CD4-positive, alpha-beta T cell treated with Interleukin-17A for 1 hour (primary cell): ENCODE measurements at regions not wholly inside any gene's neighbourhood (a gene's known extent, or its start where the extent isn't known, plus 50 kb on each side); places are given as distances from the start of the nearest gene placed in this dataset.

Source experiments
- DNase-seq: peaks from one replicate; pipeline ENCODE4 v3.0.0-alpha.2; 2020

- DNase-seq = no peak
Measured at GRCh38 chr17:77670173-77670572, 288.3 kb upstream of the TNRC6C start.

DNA sequence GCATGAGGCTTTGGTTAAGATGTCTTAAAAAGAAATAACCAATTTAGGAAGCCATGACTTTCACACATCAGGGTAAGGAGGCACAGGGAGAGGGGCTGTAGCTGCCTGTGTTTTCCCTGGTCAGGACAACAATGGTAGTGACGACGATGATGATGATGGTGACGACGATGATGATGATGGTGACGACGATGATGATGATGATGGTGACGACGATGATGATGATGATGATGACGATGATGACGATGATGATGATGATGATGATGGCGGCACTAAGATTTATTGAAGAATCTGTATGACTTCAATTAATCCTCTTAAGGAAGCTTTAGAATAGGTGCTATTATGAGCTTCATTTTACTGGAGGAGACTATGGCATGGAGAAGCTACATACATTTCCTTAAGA is 284.1 kb upstream of the TNRC6C start:
- no peak for DNase-seq

- DNase-seq = no peak
Measured at GRCh38 chr17:77675411-77675810, 283.1 kb upstream of the TNRC6C start.

DNA sequence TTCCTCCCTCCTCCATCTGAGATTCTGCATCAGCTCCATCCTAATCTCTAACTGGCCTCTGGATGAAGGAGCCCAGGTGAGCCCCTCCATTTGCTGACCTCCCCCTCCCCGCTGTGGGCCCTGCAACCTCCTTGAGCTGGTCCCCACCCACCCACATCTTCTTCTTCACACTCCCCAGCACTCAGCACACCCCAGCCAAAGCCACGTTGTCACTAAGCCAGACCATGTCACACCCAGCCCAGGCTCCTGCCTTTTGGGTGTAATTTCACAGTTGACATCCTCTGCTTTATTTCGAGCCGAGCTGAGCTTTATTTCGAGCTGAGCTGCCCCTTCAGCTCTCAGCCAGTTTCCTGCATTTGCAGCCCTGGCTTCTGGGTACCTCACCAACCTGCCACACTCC is 282.7 kb upstream of the TNRC6C start:
- no peak for DNase-seq

DNA sequence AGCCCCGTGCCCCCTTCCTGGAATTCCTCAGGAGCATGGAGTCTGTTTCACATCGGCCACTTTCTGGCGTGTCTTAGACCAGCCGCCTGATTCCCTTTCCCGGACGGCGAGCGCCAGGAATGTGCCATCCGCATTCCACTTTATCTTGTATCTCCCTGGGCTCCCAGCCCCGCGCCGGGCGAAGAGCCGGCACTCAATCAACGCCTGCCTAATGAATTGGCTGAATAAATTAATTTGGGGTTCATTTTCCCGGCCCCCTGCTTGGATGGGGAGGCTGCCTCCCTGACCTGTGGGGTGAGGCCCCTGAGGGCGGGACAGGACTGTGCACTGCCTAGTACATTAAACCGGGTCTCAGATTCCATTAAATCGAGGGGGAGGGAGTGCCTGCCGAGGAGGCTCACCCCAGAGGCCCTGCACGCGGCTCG is 282.3 kb upstream of the TNRC6C start:
- no peak for DNase-seq

DNA sequence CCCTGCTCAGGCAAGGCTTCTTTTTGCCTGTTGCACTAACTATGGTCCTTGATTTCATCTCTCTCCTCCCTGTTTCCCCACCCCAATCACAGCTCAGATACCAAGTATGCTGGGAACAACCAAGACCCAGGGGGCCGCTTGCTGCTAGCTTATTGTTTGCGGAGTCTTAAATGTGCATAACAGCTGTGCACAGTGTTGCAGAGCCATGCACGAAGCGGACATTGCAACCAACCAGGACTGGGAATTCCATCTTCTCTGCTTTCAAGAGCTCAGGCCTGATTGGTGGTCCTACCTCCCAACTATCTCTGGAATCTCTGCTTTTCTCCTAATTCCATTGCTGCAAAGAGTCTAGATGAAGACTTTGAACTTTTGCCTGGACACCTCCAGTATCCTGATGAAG is 281.3 kb upstream of the TNRC6C start:
- DNase-seq = no peak

- DNase-seq = no peak
Measured at GRCh38 chr17:77677630-77678029, 280.9 kb upstream of the TNRC6C start.

DNA sequence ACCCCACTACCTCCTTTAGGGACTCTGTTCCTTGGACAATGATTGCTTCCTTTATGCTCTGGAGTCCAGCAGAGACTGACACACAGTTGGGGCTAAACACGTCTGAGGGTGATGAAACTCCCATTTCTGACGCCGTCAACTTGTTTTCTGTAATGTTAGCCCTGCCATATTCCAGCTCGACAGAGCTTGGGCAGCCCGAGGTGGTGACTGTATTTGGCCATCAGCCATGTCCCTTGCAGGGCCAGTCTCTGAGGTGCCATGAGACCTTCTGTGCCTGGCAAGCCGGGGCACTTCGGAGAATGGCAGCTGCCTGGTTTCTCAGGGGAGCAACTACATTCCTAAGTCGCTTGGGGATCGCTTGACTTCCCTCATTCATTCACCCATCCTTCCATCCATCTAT is 278.9 kb upstream of the TNRC6C start:
- DNase-seq = no peak

DNA sequence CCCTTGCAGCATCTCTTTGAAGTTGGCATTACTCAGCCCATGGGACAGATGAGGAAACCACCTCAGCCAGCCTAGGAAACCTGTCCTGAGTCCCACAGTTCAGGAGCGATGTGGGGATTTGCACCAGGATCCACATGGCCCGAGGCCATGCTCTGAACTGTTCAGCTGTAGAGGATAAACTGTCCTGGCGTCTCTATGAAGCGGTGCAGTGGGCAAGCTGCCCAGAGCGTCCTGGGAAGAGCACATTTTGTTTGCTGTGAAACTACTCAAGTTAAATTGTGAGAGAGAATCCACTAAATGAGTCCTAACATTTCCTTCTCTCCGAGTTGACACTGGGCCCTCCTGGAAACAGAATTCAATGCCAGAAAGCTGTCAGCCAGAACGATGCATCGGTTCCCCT is 276.6 kb upstream of the TNRC6C start:
- DNase-seq = no peak

- DNase-seq = no peak
Measured at GRCh38 chr17:77684803-77685798, 273.4 kb upstream of the TNRC6C start.

- DNase-seq = no peak
Measured at GRCh38 chr17:77685881-77686486, 272.5 kb upstream of the TNRC6C start.

- no peak for DNase-seq
Measured at GRCh38 chr17:77686903-77687302, 271.6 kb upstream of the TNRC6C start.

DNA sequence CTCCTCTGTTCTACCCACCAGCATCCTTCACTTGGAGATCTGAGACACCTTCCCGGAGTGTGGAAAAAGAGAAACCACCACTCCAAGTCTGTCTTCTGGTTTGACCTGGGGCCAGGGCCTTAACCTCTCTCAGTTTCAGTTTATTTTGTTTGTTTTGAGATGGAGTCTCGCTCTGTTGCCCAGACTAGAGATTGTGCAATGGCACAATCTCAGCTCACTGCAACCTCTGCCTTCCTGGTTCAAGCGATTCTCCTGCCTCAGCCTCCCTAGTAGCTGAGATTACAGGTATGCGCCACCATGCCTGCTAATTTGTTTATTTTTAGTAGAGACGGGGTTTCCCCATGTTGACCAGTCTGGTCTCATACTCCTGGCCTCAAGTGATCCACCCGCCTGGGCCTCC is 271.1 kb upstream of the TNRC6C start:
- DNase-seq = no peak

DNA sequence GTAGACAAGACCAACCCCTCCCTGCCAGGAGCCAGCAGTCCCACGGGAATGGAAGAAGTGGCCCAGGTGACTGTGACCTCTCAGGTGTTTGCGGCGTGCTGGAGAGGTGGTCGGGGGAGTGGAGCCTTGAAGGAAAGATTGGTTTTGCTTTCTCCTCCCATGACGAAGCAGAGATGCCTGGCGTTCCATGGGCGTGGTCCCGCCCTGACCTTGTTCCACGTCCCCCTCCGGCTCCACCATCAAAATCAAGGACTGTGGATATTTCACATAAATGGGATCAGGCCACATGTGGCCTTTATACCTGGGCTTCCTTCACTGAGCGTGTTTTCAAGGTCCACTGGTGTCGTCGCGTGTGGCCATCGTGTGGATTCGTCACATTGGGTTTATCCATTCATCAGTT is 270.6 kb upstream of the TNRC6C start:
- DNase-seq = no peak

- no peak for DNase-seq
Measured at GRCh38 chr17:77688369-77688768, 270.1 kb upstream of the TNRC6C start.

DNA sequence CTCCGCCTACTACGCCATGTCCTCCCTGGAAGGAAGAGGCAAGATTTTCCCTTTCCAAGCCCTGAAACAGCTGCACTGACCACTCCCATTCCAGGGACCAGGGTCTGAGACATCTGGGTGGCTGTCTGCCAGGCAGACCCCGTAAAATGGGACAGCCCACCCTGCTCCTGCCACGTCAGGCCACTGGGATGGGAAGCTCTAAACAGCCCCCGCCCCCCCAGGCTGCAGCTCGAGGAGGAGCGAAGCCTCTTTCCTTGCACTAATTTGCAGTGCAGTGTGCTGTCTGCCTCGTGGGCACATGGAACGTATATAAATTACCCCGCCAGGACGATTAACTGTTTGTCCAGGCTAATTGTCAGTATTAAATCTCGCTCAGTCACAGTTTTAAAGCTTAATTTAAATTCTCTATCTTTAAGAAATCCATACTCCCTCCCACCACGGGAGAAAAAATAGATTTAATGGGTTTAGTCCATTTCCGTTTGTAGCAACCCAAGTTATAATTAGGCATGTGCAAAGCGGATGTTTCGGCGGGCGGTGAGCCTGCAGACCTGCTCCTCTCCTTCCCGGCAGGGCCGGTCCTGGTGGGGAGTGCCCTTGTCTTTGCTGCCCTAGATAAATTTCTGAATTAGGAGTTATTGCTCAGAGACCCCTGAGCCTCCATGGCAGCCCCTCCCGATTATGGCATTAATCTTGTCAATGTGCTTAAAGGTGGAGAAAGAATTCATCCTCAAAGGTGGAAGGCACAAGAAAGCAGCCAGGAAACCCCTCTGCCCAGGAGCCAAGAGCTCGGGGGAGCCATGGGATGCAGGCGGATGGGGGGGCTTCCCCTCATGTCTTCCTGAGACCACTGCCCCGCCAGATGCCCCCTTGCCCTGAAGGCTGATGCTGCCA is 268.0 kb upstream of the TNRC6C start:
- peak; percentile 24 for DNase-seq

DNA sequence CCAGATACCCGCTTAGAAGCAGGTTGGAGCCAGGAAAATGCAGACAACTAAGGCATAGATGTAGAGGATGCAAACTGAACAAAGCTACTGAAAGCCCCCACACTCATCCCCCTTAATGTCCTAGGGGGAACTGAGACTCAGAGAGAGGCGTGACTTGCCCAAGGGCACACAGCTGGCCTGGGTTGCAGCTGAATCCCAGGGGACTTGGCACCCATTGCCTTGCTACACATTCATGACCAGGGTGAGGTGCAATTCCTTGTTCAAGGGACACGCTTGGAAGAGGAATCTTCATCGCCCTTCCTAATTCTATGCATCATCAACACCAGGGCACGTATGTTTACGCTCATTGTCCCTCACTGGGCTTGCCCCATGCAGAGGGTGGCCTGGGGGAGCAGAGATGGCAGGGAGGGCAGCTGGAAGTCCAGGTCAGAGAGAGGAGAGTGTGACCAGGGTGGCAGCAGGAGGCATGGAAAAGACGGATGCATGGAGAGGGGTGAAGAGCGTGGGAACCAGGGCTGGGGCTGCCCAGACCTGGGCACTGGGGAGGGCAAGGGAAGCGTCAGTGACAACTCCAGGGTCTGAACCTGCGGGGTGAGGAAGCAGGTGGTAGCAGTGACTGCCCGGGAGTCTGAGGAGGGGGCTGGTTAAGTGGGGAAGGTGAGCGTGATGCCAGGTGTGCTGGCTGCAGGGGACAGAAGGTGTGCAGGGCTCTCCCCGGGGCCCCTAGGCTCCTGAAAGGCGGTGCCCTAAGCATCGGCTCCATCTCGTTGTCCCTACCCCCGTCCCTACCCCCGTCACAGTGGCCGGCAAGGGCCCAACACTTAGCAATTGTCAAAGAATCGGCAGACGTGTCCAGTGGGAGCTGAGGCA is 267.1 kb upstream of the TNRC6C start:
- DNase-seq = no peak

DNA sequence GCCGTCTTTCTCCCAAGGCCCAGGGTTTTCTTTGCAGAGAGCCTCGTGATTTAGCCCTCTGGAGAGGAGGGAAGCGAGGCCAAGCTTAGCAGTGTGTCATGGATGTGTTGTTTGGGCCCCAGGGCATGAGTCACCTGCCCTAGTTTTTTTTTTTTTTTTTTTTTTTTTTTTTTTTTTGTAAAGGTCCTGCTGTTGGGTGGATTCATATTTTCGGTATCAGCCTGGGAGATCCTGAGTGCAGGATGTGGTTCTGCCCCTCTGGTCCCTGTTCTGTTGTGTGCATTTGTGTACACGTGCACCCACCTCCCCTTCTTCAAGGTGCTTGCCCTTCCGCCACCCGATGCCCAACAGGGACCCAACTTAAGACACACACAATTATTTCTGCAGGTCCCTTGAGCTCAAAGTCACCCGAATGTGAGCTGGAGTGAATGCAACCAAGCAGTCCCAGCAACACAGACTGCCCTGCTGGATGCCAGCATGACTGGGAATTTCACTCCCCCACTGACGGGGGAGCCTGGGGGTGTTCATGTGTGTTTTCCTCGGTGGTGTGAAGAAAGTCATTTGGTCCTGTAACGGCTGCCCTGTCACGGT is 265.8 kb upstream of the TNRC6C start:
- peak; percentile 33 for DNase-seq

DNA sequence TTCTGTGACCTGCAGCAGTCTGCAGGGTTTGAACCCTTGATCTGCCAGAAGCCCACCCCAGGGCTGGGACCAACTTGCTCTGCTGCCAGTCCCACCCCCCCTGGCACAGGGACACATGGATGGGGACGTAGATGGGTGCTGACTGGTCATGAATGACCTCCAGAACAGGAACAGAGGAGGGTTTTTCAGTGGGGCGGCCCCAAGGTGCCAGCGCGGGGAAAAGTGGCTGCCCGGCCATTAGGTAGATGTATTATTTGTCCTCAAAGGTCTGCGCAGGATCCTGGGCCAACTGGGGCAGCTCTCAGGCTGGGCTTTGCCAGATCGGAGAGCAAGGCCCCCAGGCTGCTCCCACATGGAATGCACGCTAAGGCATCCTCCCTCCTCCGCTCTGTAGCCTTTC is 265.2 kb upstream of the TNRC6C start:
- no peak for DNase-seq

GRCh38 chr17:77693776-77694175 is 264.7 kb upstream of the TNRC6C start:
- DNase-seq = no peak

GRCh38 chr17:77694391-77695363 is 263.8 kb upstream of the TNRC6C start:
- DNase-seq = no peak
